Transverse colon (tissue), 4 donors: ENCODE measurements at regions not wholly inside any gene's neighbourhood (a gene's known extent, or its start where the extent isn't known, plus 50 kb on each side); places are given as distances from the start of the nearest gene placed in this dataset.

Experiments
- DNase-seq: peaks from one replicate; pipeline ENCODE4 v3.0.0-alpha.2; 2019
- H3K27ac ChIP-seq, 4 donors: fragments of 200-600 bp; sonication (generic); 2 replicates each; pipeline ENCODE4 v1.5.1; 2016 to 2018; ENCODE audit warnings: inconsistent platforms in 4 of 4
- H3K27me3 ChIP-seq: fragments of 200-600 bp; sonication (generic); 2 replicates; pipeline ENCODE4 v1.5.1; 2017; ENCODE audit warnings: inconsistent platforms
- H3K36me3 ChIP-seq, 4 donors: fragments of 200-600 bp; sonication (generic); 2 replicates each; pipeline ENCODE4 v1.5.1; 2017 to 2019; ENCODE audit warnings: inconsistent platforms in 4 of 4
- H3K4me1 ChIP-seq, 4 donors: fragments of 200-600 bp; sonication (generic); 2 replicates each; pipeline ENCODE4 v1.5.1; 2017 to 2020; ENCODE audit warnings: inconsistent platforms in 4 of 4
- H3K4me3 ChIP-seq, 4 donors: fragments of 200-600 bp; sonication (generic); 1 replicate in 1 of 4; 2 replicates in 3 of 4; pipeline versions ENCODE4 v1.5.1 to v1.6.1; 2017 to 2019; ENCODE audit warnings: inconsistent platforms in 4 of 4
- H3K9me3 ChIP-seq, 2 donors: fragments of 200-600 bp; sonication (generic); 2 replicates each; pipeline ENCODE4 v1.5.1; 2017 to 2019; ENCODE audit warnings: inconsistent platforms in 2 of 2
- CTCF ChIP-seq, 5 experiments: fragments of 200-600 bp in 3 of 5; fragments of 450-650 bp in 2 of 5; sonication (generic) in 3 of 5; IDR thresholded peaks; 1 replicate in 2 of 5; 2 replicates in 3 of 5; pipeline ENCODE4 v1.5.1; 2016 to 2017; ENCODE audit warnings: antibody characterized with exemption in 5 of 5, inconsistent platforms in 3 of 5, mild to moderate bottlenecking in 2 of 5, moderate library complexity in 1 of 5
- EP300 ChIP-seq: sonication (generic); formaldehyde crosslinking; IDR thresholded peaks from one replicate; pipeline ENCODE4 v1.6.1; 2017; ENCODE audit warnings: antibody characterized with exemption, low read depth
- POLR2A ChIP-seq: fragments of 450-650 bp; IDR thresholded peaks from one replicate; pipeline ENCODE4 v1.6.1; 2016; ENCODE audit warnings: antibody characterized with exemption, mild to moderate bottlenecking, moderate library complexity
- POLR2AphosphoS5 ChIP-seq, 3 donors: sonication (generic); formaldehyde crosslinking; IDR thresholded peaks; one replicate each; pipeline ENCODE4 v1.6.1; 2016; ENCODE audit warnings: antibody characterized with exemption in 3 of 3
- WGBS, 2 donors: methylation state at CpG; one replicate each; pipeline ENCODE4 v1.1.5; 2018; ENCODE audit warnings: low coverage in 1 of 2; 5-methylcytosine and 5-hydroxymethylcytosine counted together
- in situ Hi-C, 4 donors: fragments of 200-750 bp; cut with MboI; loops; one replicate each; pipeline versions ENCODE4 v1.15.0 to v1.15.1; 2017; ENCODE audit warnings: low sequenced_read_pairs in 3 of 4, low pct_ligation_motif_present in 1 of 4, low pct_unique_long_range_greater_than_20kb in 1 of 4
- intact Hi-C: fragments of 100-400 bp; cut with DNase I; formaldehyde crosslinking; loops from one replicate; pipeline ENCODE4 v1.15.1; 2023; ENCODE audit warnings: low total_unique reads

DNA sequence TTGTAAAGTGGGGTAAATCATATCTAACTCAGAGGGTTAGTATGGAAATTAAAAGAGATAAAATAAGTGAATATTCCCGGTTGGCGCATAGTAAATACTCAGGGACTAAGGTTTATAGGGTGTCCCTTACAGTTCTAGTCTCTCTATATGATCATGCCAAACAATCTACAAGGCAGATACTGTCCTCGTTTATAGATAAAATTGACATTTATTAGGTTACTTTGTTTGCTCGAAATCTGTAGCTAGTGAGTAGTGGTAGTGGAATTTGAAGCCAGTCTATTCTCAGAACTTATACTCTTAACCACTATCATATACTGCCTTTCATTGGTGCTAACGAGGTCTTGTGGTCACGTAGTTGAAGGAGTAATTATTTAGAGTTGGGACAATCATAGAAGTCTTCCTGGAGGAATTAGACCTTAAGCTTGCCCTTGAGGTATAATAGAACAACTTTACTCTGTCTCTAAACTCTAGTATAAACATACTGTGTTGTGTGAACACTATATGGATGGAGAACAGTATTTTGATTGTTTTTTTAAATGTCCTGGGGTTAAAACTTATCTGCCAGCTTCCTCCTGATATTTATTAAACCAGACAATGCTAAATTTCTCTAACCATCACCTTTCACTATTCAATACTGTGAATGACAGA lies 324.0 kb downstream of the STIM2 start:
- no peak overlapping the region for H3K4me3 ChIP-seq
- no peaks in the 10 kb centered on the region for H3K36me3 ChIP-seq
- intact Hi-C loops (no loop called here), in situ Hi-C loops (no loop called here)
- WGBS, 2 donors, result 58 to 62% methylated on average over 6 of the region's 6 CpGs
- no peak overlapping the region for H3K27ac ChIP-seq
- H3K27me3 ChIP-seq, result no peaks in the 10 kb centered on the region
- no peak for DNase-seq
- H3K4me1 ChIP-seq, result peaks cover 0 to 4% (median 0%) of the 10 kb centered on the region in 4 donors
- no peaks in the 10 kb centered on the region for H3K9me3 ChIP-seq
- TF ChIP-seq POLR2A (no peak), POLR2AphosphoS5 (IDR thresholded peaks at IDR 0.05) (no peak), EP300 (no peak), CTCF (IDR thresholded peaks at IDR 0.05) (no peak)

DNA sequence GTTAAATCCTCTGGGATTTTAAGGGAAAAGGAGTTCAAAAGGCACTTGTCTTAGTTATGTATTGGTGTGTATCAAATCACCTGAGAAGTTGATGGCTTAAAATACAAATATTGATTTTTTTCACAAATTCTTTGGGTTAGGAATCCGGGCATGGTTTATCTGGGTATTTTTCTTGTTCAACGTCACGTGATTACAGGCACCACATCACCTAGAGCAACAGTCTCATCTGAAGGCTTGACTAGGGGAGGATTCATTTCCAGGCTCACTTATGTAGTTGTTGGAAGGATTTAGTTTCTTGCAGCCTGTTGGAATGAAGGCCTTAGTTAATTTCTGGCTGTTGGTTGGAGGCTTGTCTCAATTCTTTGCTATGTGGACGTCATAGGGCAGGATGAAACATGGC lies 326.1 kb downstream of the STIM2 start:
- intact Hi-C loops (no loop called here), in situ Hi-C loops (no loop called here)
- Histone ChIP-seq H3K9me3 (no peaks in the 10 kb centered on the region), H3K4me3 (no peak overlapping the region), H3K27me3 (no peaks in the 10 kb centered on the region), H3K27ac (no peak overlapping the region), H3K4me1 (peaks cover 0 to 3% (median 0%) of the 10 kb centered on the region in 4 donors), H3K36me3 (no peaks in the 10 kb centered on the region)
- TF ChIP-seq POLR2A, result no peak
- no peak for TF ChIP-seq EP300
- no peak for TF ChIP-seq CTCF (IDR thresholded peaks at IDR 0.05)
- no peak for TF ChIP-seq POLR2AphosphoS5 (IDR thresholded peaks at IDR 0.05)
- 80 to 89% methylated on average over 3 to 4 of the region's 4 CpGs for WGBS, 2 donors
- DNase-seq, result no peak

GRCh38 chr4:27187786-27188185 lies 327.1 kb downstream of the STIM2 start:
- DNase-seq, result no peak
- Histone ChIP-seq H3K4me1 (no peaks in the 10 kb centered on the region), H3K27me3 (no peaks in the 10 kb centered on the region), H3K4me3 (no peak overlapping the region), H3K36me3 (no peaks in the 10 kb centered on the region), H3K9me3 (no peaks in the 10 kb centered on the region), H3K27ac (no peak overlapping the region)
- TF ChIP-seq POLR2AphosphoS5 (IDR thresholded peaks at IDR 0.05) (no peak), CTCF (IDR thresholded peaks at IDR 0.05) (no peak), POLR2A (no peak), EP300 (no peak)
- WGBS, 2 donors, result 81 to 91% methylated on average over 2 of the region's 2 CpGs
- intact Hi-C loops, result no loop called here
- in situ Hi-C loops, result no loop called here

- H3K9me3 ChIP-seq, result no peaks in the 10 kb centered on the region
- H3K27me3 ChIP-seq, result no peaks in the 10 kb centered on the region
- TF ChIP-seq POLR2AphosphoS5 (IDR thresholded peaks at IDR 0.05) (no peak), EP300 (no peak), CTCF (IDR thresholded peaks at IDR 0.05) (no peak), POLR2A (no peak)
- DNase-seq, result no peak
- H3K4me3 ChIP-seq, result no peak overlapping the region
- 74 to 75% methylated on average over 6 of the region's 6 CpGs for WGBS, 2 donors
- H3K36me3 ChIP-seq, result no peaks in the 10 kb centered on the region
- no peak overlapping the region for H3K27ac ChIP-seq
- intact Hi-C loops, result no loop called here
- no peaks in the 10 kb centered on the region for H3K4me1 ChIP-seq
- in situ Hi-C loops, result no loop called here
Observed at GRCh38 chr4:27189683-27190082, 329.0 kb downstream of the STIM2 start.
